PC-9 (cell line): ENCODE measurements at regions not wholly inside any gene's neighbourhood (a gene's known extent, or its start where the extent isn't known, plus 50 kb on each side); places are given as distances from the start of the nearest gene placed in this dataset.

Experiments
- EZH2 ChIP-seq: fragments of 200-600 bp; sonication (generic); IDR thresholded peaks from 2 replicates; pipeline ENCODE4 v1.8.0; 2017; ENCODE audit warnings: antibody characterized with exemption, low read depth
- TF ChIP-seq, protein P1 (sequence below): fragments of 200-600 bp; sonication (generic); conservative IDR thresholded peaks from 2 replicates; pipeline ENCODE4 v1.6.1; 2017; ENCODE audit warnings: mixed run types, antibody characterized with exemption, mild to moderate bottlenecking, moderate library complexity

DNA sequence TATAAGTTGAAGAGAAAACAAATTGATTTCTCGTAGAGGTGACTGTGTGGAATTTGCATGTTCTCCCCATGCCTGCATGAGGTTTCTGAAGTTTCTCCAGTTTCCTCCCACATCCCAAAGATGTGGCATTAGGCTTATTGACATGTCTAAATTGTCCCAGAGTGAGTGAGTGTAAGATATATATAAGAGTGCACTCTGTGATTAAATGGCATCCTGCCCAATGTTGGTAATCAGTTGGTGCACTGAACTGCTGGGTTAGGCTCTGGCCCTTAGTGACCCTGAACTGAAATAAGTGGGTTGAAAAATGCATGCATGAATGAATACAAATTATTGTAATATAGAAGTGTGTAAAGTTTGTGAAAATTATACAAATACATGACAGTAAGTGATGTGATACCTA lies 1106.5 kb downstream of the TECRL start:
- TF ChIP-seq, protein P1, sequence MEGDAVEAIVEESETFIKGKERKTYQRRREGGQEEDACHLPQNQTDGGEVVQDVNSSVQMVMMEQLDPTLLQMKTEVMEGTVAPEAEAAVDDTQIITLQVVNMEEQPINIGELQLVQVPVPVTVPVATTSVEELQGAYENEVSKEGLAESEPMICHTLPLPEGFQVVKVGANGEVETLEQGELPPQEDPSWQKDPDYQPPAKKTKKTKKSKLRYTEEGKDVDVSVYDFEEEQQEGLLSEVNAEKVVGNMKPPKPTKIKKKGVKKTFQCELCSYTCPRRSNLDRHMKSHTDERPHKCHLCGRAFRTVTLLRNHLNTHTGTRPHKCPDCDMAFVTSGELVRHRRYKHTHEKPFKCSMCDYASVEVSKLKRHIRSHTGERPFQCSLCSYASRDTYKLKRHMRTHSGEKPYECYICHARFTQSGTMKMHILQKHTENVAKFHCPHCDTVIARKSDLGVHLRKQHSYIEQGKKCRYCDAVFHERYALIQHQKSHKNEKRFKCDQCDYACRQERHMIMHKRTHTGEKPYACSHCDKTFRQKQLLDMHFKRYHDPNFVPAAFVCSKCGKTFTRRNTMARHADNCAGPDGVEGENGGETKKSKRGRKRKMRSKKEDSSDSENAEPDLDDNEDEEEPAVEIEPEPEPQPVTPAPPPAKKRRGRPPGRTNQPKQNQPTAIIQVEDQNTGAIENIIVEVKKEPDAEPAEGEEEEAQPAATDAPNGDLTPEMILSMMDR = no peak
- no peak for TF ChIP-seq EZH2
